ENCODE measurements at regions not wholly inside any gene's neighbourhood (a gene's known extent, or its start where the extent isn't known, plus 50 kb on each side); places are given as distances from the start of the nearest gene placed in this dataset.
A peak's percentile ranks its signal among the peaks of the same experiment; 100 is the strongest.

DNA sequence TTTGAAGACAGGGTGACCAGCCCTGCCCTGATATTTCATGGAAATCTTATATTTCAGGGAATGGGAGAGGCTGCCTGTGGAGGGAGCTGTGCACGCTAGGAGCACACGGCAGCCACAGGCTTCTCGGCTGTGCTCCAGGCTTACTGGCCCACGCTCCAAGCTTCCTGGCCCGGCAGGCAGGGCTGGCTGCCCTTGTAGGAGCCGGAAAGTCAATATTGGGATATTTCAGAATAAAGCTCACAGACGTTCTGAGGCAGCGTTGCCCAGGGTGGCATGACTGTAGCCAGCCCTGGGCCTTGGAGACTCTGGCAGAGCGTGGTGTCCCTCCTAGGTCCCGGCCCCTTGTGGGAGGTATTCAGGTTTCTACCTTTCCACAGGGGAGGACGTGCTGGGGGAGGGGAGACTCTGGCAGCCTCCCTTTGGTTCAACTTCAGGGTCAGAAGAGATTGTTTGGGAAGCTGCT is 95.6 kb downstream of the NPIPB11 start (continued):
- no peak for TF ChIP-seq ZNF460 (CRISPR knock-in tag; IDR thresholded peaks at IDR 0.05; ENCODE audit: borderline replicate concordance)
- no peak for TF ChIP-seq ZNF326 (CRISPR knock-in tag; IDR thresholded peaks at IDR 0.05; ENCODE audit: borderline replicate concordance)
- TF ChIP-seq, protein P1, sequence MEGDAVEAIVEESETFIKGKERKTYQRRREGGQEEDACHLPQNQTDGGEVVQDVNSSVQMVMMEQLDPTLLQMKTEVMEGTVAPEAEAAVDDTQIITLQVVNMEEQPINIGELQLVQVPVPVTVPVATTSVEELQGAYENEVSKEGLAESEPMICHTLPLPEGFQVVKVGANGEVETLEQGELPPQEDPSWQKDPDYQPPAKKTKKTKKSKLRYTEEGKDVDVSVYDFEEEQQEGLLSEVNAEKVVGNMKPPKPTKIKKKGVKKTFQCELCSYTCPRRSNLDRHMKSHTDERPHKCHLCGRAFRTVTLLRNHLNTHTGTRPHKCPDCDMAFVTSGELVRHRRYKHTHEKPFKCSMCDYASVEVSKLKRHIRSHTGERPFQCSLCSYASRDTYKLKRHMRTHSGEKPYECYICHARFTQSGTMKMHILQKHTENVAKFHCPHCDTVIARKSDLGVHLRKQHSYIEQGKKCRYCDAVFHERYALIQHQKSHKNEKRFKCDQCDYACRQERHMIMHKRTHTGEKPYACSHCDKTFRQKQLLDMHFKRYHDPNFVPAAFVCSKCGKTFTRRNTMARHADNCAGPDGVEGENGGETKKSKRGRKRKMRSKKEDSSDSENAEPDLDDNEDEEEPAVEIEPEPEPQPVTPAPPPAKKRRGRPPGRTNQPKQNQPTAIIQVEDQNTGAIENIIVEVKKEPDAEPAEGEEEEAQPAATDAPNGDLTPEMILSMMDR (CRISPR knock-in tag; IDR thresholded peaks at IDR 0.05): peak; percentile 62
- TF ChIP-seq ZNF354B (CRISPR knock-in tag; IDR thresholded peaks at IDR 0.05): no peak
- no peak for TF ChIP-seq HES4 (CRISPR knock-in tag; IDR thresholded peaks at IDR 0.05; ENCODE audit: borderline replicate concordance)
- 0 out of 2 replicates have a peak, but pooled peaks have one; percentile 26 for TF ChIP-seq ELF3 (CRISPR knock-in tag; IDR thresholded peaks at IDR 0.05)
- TF ChIP-seq, protein P2, sequence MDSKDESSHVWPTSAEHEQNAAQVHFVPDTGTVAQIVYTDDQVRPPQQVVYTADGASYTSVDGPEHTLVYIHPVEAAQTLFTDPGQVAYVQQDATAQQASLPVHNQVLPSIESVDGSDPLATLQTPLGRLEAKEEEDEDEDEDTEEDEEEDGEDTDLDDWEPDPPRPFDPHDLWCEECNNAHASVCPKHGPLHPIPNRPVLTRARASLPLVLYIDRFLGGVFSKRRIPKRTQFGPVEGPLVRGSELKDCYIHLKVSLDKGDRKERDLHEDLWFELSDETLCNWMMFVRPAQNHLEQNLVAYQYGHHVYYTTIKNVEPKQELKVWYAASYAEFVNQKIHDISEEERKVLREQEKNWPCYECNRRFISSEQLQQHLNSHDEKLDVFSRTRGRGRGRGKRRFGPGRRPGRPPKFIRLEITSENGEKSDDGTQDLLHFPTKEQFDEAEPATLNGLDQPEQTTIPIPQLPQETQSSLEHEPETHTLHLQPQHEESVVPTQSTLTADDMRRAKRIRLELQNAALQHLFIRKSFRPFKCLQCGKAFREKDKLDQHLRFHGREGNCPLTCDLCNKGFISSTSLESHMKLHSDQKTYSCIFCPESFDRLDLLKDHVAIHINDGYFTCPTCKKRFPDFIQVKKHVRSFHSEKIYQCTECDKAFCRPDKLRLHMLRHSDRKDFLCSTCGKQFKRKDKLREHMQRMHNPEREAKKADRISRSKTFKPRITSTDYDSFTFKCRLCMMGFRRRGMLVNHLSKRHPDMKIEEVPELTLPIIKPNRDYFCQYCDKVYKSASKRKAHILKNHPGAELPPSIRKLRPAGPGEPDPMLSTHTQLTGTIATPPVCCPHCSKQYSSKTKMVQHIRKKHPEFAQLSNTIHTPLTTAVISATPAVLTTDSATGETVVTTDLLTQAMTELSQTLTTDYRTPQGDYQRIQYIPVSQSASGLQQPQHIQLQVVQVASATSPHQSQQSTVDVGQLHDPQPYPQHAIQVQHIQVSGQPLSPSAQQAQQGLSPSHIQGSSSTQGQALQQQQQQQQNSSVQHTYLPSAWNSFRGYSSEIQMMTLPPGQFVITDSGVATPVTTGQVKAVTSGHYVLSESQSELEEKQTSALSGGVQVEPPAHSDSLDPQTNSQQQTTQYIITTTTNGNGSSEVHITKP (CRISPR knock-in tag; IDR thresholded peaks at IDR 0.05; ENCODE audit: low read depth): no peak
- TF ChIP-seq FOXA1 (IDR thresholded peaks at IDR 0.05): no peak
- peak; percentile 64 for TF ChIP-seq FOXA1 (CRISPR knock-in tag; IDR thresholded peaks at IDR 0.05)
- TF ChIP-seq NFATC3 (CRISPR knock-in tag; IDR thresholded peaks at IDR 0.05): no peak
- TF ChIP-seq, protein P3, sequence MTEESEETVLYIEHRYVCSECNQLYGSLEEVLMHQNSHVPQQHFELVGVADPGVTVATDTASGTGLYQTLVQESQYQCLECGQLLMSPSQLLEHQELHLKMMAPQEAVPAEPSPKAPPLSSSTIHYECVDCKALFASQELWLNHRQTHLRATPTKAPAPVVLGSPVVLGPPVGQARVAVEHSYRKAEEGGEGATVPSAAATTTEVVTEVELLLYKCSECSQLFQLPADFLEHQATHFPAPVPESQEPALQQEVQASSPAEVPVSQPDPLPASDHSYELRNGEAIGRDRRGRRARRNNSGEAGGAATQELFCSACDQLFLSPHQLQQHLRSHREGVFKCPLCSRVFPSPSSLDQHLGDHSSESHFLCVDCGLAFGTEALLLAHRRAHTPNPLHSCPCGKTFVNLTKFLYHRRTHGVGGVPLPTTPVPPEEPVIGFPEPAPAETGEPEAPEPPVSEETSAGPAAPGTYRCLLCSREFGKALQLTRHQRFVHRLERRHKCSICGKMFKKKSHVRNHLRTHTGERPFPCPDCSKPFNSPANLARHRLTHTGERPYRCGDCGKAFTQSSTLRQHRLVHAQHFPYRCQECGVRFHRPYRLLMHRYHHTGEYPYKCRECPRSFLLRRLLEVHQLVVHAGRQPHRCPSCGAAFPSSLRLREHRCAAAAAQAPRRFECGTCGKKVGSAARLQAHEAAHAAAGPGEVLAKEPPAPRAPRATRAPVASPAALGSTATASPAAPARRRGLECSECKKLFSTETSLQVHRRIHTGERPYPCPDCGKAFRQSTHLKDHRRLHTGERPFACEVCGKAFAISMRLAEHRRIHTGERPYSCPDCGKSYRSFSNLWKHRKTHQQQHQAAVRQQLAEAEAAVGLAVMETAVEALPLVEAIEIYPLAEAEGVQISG (CRISPR knock-in tag; IDR thresholded peaks at IDR 0.05): peak; percentile 38; the same call in 1 of the 2 replicates
- TF ChIP-seq ATF1 (CRISPR knock-in tag; IDR thresholded peaks at IDR 0.05): no peak
- TF ChIP-seq, protein P4, sequence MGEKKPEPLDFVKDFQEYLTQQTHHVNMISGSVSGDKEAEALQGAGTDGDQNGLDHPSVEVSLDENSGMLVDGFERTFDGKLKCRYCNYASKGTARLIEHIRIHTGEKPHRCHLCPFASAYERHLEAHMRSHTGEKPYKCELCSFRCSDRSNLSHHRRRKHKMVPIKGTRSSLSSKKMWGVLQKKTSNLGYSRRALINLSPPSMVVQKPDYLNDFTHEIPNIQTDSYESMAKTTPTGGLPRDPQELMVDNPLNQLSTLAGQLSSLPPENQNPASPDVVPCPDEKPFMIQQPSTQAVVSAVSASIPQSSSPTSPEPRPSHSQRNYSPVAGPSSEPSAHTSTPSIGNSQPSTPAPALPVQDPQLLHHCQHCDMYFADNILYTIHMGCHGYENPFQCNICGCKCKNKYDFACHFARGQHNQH (CRISPR knock-in tag; IDR thresholded peaks at IDR 0.05): peak; percentile 31; the same call in 1 of the 2 replicates
- TF ChIP-seq, protein P5, sequence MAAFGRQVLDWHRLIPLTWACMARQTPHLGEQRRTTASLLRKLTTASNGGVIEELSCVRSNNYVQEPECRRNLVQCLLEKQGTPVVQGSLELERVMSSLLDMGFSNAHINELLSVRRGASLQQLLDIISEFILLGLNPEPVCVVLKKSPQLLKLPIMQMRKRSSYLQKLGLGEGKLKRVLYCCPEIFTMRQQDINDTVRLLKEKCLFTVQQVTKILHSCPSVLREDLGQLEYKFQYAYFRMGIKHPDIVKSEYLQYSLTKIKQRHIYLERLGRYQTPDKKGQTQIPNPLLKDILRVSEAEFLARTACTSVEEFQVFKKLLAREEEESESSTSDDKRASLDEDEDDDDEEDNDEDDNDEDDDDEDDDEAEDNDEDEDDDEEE (CRISPR knock-in tag; IDR thresholded peaks at IDR 0.05): no peak
- TF ChIP-seq, protein P6, sequence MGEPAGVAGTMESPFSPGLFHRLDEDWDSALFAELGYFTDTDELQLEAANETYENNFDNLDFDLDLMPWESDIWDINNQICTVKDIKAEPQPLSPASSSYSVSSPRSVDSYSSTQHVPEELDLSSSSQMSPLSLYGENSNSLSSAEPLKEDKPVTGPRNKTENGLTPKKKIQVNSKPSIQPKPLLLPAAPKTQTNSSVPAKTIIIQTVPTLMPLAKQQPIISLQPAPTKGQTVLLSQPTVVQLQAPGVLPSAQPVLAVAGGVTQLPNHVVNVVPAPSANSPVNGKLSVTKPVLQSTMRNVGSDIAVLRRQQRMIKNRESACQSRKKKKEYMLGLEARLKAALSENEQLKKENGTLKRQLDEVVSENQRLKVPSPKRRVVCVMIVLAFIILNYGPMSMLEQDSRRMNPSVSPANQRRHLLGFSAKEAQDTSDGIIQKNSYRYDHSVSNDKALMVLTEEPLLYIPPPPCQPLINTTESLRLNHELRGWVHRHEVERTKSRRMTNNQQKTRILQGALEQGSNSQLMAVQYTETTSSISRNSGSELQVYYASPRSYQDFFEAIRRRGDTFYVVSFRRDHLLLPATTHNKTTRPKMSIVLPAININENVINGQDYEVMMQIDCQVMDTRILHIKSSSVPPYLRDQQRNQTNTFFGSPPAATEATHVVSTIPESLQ (CRISPR knock-in tag; conservative IDR thresholded peaks at IDR 0.05): no peak
- TF ChIP-seq, protein P7, sequence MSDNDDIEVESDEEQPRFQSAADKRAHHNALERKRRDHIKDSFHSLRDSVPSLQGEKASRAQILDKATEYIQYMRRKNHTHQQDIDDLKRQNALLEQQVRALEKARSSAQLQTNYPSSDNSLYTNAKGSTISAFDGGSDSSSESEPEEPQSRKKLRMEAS (IDR thresholded peaks at IDR 0.05): peak; percentile 47; the same call in 1 of the 2 replicates
- TF ChIP-seq PITX1 (CRISPR knock-in tag; IDR thresholded peaks at IDR 0.05): 0 out of 2 replicates have a peak, but pooled peaks have one; percentile 24
- no peak for TF ChIP-seq ZNF432 (CRISPR knock-in tag; IDR thresholded peaks at IDR 0.05; ENCODE audit: borderline replicate concordance)

All from HepG2 (cell line).